ENCODE measurements at regions not wholly inside any gene's neighbourhood (a gene's known extent, or its start where the extent isn't known, plus 50 kb on each side); places are given as distances from the start of the nearest gene placed in this dataset.
A peak's percentile ranks its signal among the peaks of the same experiment; 100 is the strongest.

DNA sequence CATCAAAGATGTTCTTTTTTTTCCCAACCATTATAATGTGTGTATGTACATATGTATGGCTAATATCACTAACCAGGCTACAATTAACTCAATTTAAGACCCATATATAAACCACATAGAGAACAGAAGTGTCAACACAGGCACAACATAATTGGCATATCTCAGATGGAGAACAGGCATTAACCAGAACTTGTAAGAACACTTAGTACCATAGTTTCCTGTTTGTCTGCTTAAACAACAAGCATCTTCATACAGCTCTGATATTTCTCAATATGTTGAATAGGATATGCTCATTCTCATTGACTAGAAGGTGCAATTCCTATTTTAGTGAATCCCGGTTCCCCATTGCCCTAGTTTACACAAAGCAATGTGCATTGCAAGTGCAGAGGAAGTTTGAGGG is 116.9 kb upstream of the EDNRB start:
- DNase-seq: no peak
- intact Hi-C loops (cut with DNase I): no loop called here

DNA sequence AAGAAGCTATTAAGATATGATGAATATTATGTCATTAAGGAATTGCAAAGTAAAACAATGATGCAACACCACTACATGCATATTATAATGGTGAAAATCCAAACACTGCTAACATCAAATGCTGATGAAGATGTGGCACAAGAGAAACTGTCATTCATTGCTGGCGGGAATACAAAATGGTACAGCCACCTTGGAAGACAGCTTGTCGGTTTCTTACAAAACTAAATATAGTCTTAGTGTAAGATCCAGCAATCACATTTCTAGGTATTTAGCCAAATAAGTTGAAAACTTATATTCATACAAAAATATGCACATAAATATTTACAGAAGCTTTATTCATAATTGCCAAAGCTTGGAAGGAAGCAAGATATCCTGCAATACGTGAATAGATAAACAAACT is 114.9 kb upstream of the EDNRB start:
- no peak for DNase-seq

DNA sequence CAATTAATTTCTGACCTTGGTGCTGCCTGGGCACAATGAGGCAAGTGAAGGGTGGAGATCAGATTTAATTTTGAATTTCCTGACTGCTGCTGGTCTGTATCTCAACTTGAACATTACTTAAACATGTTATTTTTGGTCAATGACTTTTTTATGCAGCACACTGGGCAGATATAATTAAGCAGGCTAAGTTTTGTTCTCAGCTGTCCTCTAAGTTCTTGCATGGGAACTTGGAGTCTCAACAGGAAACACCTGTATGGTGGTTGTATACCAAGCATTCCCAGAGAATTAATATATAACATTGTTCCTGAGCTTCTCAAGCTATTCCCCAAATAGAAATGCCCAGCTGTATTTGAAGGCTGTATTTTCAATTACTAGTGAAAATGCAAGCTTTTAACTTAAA is 113.5 kb upstream of the EDNRB start:
- intact Hi-C loops (cut with DNase I): no loop called here
- no peak for DNase-seq

More for the DNA sequence above, 114.9 kb upstream of the EDNRB start:
- intact Hi-C loops (cut with DNase I): no loop called here

- DNase-seq: no peak
- intact Hi-C loops (cut with DNase I): no loop called here
Measured at GRCh38 chr13:78030341-78030896, 111.8 kb upstream of the EDNRB start.

DNA sequence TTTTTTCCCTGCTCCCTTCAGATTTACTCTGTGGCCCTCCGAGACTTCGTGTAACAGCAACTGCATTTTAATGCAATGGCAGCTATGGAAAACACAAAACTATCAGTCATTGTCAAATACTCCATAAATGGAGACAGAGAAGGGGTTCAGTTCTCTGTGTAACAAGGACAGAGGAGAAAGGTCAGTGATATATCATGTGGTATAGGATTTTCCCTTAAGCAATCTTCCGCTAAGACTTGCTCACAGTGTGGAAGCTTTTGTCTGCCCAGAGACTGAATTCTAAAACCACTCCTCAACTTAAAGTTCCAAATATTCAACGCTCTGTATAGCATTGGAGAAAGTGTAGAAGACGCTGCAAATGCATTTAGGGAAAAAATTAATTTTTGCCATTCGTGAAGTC is 111.3 kb upstream of the EDNRB start:
- no peak for DNase-seq

GRCh38 chr13:78028960-78029359 is 110.3 kb upstream of the EDNRB start:
- intact Hi-C loops (cut with DNase I): no loop called here
- DNase-seq: no peak

More for the DNA sequence above, 111.3 kb upstream of the EDNRB start:
- intact Hi-C loops (cut with DNase I): no loop called here

DNA sequence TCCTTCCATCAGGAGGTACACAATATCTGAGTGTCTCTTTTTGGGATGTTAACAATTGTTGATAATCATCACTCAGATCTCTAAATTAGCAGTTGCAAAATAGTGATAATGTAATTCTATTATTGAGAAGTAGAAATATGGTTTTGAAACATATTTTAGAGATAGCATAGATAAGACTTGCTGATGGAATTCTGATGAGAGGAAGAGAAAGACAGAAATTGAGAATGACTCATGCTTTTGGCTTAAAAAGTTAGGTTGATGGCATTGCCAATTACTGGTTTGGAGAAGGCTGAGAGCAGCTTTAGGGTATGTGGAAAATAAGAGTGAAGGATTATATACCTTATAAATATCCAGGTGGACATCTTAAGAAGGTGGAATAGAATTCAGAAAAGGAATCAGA is 106.4 kb upstream of the EDNRB start:
- no peak for DNase-seq
- intact Hi-C loops (cut with DNase I): no loop called here

GRCh38 chr13:78022164-78022877 is 103.7 kb upstream of the EDNRB start:
- DNase-seq: peak in 2 of 10 donors; percentile 7 to 49
- intact Hi-C loops (cut with DNase I): no loop called here

DNA sequence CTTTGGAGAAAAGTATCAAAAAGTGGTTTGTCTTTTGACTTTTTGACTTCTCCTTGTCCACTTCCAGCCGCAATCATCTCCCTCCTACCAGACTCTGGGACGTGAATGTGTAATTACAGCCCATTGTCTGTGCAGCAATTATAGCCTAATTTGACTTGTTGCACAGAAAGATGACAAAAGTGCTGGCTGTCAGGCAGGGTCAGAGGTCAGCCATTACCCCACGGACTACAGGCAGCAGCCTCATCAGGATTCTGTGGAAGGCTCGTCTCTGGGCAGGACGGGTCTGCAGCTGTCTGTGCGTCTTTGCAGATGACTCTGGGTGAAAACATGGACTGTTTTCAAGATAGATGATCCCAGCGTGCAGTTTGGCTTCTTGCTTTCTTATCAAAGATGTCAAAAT is 102.2 kb upstream of the EDNRB start:
- peak in 3 of 10 donors; percentile 7 to 34 (median 16) for DNase-seq
- intact Hi-C loops (cut with DNase I): no loop called here

DNA sequence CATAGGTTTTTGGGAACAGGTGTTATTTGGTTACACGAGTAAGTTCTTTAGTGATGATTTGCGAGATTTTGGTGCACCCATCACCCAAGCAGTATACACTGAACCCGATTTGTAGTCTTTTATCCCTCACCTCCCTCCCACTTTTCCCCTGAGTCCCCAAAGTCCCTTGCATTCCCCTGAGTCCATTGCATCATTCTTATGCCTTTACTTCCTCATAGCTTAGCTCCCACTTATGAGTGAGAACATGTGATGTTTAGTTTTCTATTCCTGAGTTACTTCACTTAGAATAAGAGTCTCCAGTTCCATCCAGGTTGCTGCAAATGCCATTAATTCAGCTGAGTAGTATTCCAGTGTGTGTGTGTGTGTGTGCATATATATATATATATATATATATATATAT is 97.2 kb upstream of the EDNRB start:
- intact Hi-C loops (cut with DNase I): no loop called here
- DNase-seq: no peak

- DNase-seq: no peak
- intact Hi-C loops (cut with DNase I): no loop called here
Measured at GRCh38 chr13:78012046-78012445, 93.4 kb upstream of the EDNRB start.

GRCh38 chr13:78004821-78005220 is 86.2 kb upstream of the EDNRB start:
- intact Hi-C loops (cut with DNase I): no loop called here
- DNase-seq: no peak

DNA sequence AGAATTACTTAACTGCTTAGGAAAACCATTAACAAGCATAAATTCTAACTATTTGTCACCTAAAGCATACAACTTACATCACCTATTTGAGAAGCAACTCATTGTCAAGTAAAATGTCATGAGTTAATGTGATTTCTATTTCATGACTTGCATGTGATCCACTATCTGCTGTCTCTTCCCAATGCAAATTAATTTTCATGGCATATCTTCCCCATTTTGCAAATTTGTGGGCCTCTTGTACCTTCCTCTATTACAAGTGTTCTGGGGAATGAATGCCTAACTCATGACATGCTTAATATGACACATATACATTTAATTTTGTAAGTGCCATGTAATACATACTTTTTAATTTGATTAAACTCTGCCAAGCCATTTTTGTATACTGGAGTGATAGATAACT is 81.1 kb upstream of the EDNRB start:
- intact Hi-C loops (cut with DNase I): no loop called here
- no peak for DNase-seq

DNA sequence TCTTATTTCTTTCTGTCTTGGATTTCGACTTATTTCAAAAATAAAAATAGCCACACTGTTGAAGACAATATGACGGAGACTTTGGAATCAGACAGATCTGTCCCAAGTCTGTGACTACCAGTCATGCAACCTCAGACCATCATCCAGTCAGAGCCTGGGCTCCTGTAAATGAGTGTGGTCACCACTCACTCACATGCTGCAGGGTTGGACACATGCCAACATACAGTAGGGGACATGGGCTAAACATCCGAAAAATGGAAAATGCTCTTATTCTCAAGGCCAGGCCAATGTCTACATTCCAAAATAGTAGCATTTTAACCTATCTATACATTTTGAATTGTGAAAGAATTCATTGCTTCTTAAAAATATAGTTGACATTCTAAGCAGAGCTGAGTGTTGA is 75.5 kb upstream of the EDNRB start:
- DNase-seq: no peak
- intact Hi-C loops (cut with DNase I): no loop called here

DNA sequence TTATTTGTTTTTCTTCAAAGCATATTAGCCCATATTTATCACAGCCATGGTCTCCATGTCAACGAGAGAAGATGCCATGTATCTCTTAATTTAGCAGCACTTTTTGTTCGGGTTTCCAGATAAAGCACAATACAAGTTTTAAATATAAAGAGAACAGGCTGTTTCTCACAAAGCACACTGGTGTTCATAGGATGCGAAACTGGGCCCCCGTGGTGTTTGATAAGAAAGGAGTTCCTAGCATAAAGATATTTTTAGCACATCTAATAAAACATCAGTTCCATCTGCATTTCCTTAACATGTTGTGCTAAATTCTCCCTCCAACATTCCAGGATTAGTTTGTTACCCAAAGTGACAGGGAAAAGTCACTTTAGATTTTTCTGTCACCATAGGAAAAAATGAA is 72.4 kb upstream of the EDNRB start:
- intact Hi-C loops (cut with DNase I): no loop called here
- peak in 3 of 10 donors; percentile 25 to 81 (median 71) for DNase-seq

GRCh38 chr13:77989281-77989680 is 70.7 kb upstream of the EDNRB start:
- DNase-seq: no peak
- intact Hi-C loops (cut with DNase I): no loop called here

GRCh38 chr13:77988355-77988754 is 69.7 kb upstream of the EDNRB start:
- intact Hi-C loops (cut with DNase I): no loop called here
- DNase-seq: no peak

DNA sequence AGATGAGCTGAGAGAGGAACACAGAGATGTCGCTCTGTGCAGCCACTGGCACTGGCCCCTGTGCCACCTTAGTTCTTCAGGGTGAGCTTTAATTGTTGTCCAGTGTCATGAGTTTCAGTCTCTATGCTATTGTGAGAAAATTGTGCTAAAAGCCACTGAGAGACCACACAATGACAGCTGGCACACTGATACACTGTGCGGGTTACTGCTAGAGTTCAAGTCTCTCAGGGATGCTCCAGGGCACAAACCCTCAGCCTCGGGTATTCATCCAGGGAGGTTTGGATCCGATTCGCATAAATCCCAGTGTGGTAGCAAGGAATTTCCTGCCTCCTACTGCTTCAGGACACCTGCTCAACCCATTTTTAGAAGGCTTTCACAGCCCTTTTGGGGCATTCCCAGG is 68.1 kb upstream of the EDNRB start:
- intact Hi-C loops (cut with DNase I): no loop called here
- DNase-seq: peak in 1 of 10 donors; percentile 26

DNA sequence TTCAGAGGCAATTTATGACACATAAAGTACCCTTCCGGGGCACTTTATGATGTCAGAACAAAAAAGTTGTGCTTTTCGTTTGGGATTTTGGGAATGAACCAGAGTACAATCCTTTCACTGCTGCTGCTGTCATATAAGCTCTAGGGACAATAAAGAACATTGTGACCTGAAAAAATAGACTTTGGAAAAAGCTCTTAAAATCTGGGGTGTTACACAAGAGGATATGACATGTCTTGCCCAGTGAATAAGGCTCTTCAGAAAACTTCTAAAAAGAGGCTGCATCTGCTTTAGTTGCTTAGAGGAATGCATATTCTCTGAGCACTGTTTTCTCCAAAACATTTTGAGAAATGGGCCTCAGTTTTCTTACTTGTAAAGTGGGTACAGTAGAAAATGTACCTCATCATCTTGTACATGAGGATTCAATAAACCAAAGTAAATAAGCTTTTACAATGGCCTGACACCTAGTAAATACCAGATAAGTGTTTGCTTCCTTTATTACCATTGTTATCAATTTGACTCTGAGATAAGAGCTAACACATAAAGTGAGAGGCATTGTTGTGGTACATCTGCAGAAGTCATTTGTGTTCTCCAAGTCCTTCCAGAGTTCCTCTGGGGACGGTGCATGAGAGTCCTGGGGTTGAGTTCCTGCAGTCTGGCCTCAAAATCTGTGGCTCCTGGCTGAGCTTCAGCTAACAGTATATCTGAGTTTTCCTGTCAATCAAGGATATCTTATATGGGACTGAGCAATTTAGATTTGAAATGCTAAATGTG is 67.4 kb upstream of the EDNRB start:
- DNase-seq: no peak
- intact Hi-C loops (cut with DNase I): no loop called here

DNA sequence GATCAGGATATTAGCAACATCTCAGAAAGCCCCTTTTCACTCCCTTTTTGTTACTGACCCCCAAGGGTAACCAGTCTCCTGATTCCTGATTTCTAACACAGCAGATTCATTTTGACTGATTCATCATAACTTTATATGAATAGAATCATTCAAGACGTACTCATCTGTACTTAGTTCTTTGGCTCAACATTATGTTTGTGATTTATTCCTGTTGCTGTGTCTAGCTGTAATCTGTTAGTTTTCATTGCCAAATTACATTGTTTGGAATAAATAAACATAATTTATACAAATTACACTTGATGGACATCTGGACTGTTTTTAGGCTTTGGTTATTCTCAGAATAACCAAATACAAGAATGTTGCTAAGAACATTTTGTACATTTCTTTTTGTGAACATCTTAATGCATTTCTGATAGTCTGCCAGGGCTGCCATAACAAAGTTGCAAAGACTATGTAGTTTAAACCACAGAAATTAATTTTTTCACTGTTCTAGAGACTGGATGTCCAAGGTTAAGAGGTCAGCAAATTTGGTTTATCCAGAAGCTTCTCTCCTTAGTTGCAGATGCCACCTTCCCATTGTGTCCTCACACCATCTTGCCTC is 62.8 kb upstream of the EDNRB start:
- intact Hi-C loops (cut with DNase I): no loop called here
- no peak for DNase-seq

GRCh38 chr13:77980592-77980991 is 62.0 kb upstream of the EDNRB start:
- no peak for DNase-seq
- intact Hi-C loops (cut with DNase I): no loop called here

All from posterior cingulate gyrus (tissue), 11 donors.